ENCODE measurements at regions not wholly inside any gene's neighbourhood (a gene's known extent, or its start where the extent isn't known, plus 50 kb on each side); places are given as distances from the start of the nearest gene placed in this dataset.

GRCh38 chr12:89878327-89878726 lies 169.7 kb upstream of the ATP2B1 start:
- TF ChIP-seq CTCF (IDR thresholded peaks at IDR 0.05 in 8 of 11, conservative IDR thresholded peaks at IDR 0.05 in 3 of 11) (no peak), POLR2A (IDR thresholded peaks at IDR 0.05) (no peak), POLR2AphosphoS5 (IDR thresholded peaks at IDR 0.05) (no peak)

All from spleen (tissue), 7 donors.